HepG2 (cell line): ENCODE measurements at regions not wholly inside any gene's neighbourhood (a gene's known extent, or its start where the extent isn't known, plus 50 kb on each side); places are given as distances from the start of the nearest gene placed in this dataset.

Experiments
- ATAC-seq: fragments of 200-7000 bp; cut with Tn5 transposase; 3 replicates; pipeline ENCODE4 v1.9.1; 2020; ENCODE audit warnings: mild to moderate bottlenecking, moderate library complexity
- BruUV-seq: library from RNA; stranded (reverse); fragments of 400-500 nt; replicated peaks from 2 replicates; lab custom pipeline; 2021; lab: Mats Ljungman, UMichigan
- CTCF ChIA-PET: fragments of 300-600 bp; formaldehyde crosslinking; extraction: SDS; loops from one replicate; lab custom pipeline; 2021; ENCODE audit warnings: low total read pairs, inconsistent platforms, low intra/inter-chr PET ratio; lab: Yijun Ruan, JAX
- POLR2A ChIA-PET: fragments of 350-600 bp; sonication (Branson Sonifier 250); formaldehyde crosslinking; loops from one replicate; lab custom pipeline; 2020; ENCODE audit warnings: antibody characterized with exemption, inconsistent platforms; lab: Yijun Ruan, JAX
- DNase-seq: peaks from one replicate; pipeline ENCODE4 v3.0.0-alpha.2; 2015; ENCODE audit warnings: low spot score
- FAIRE-seq: peaks from 3 replicates; lab custom pipeline; 2011; peaks lifted over from hg19 to GRCh38; lab: Jason Lieb, UNC
- H2AFZ ChIP-seq: one replicate; pipeline ENCODE4 v1.6.1; 2011; ENCODE audit warnings: low read length, inconsistent platforms
- H3K27ac ChIP-seq: fragments of 300-600 bp; 3 replicates; pipeline ENCODE4 v1.8.0; 2011; ENCODE audit warnings: mixed run types, mild to moderate bottlenecking, mixed read lengths, low read length, inconsistent platforms; ENCODE audit not compliant: insufficient read depth; ENCODE audit errors: extremely low read length
- H3K27me3 ChIP-seq, 2 experiments: fragments of 200-600 bp in 1 of 2; 2 replicates in 1 of 2; 3 replicates in 1 of 2; pipeline versions ENCODE4 v1.6.0 to v1.8.0; 2011; ENCODE audit warnings: low read length in 2 of 2, mild to moderate bottlenecking in 2 of 2, moderate library complexity in 2 of 2, inconsistent platforms in 1 of 2; ENCODE audit not compliant: insufficient read depth in 2 of 2, control insufficient read depth in 1 of 2
- H3K36me3 ChIP-seq, 2 experiments: fragments of 200-600 bp in 1 of 2; replicated peaks in 1 of 2; 2 replicates in 1 of 2; 3 replicates in 1 of 2; pipeline versions ENCODE4 v1.5.1 to v1.8.0; 2011; ENCODE audit warnings: low read length in 2 of 2, inconsistent platforms in 1 of 2; ENCODE audit not compliant: insufficient read depth in 2 of 2, control insufficient read depth in 1 of 2
- H3K4me1 ChIP-seq: 2 replicates; pipeline ENCODE4 v1.5.1; 2012; ENCODE audit warnings: low read length, inconsistent platforms; ENCODE audit not compliant: insufficient read depth
- H3K4me2 ChIP-seq: 2 replicates; pipeline ENCODE4 v1.6.0; 2011; ENCODE audit warnings: low read depth, low read length, inconsistent platforms
- H3K4me3 ChIP-seq, 3 experiments: fragments of 200-600 bp in 1 of 3; sonication (generic), shearing (Covaris generic) in 1 of 3; replicated peaks in 1 of 3; 2 replicates each; pipeline ENCODE4 v1.5.1; 2011 to 2016; ENCODE audit warnings: low read length in 3 of 3, inconsistent platforms in 2 of 3, low read depth in 2 of 3, mild to moderate bottlenecking in 2 of 3, control low read depth in 1 of 3, mixed read lengths in 1 of 3; ENCODE audit not compliant: insufficient read depth in 1 of 3
- H3K79me2 ChIP-seq: one replicate; pipeline ENCODE4 v1.6.1; 2011; ENCODE audit warnings: low read length, inconsistent platforms; ENCODE audit not compliant: insufficient read depth
- H3K9ac ChIP-seq: 2 replicates; pipeline ENCODE4 v1.6.0; 2011; ENCODE audit warnings: mild to moderate bottlenecking, low read depth, low read length, inconsistent platforms; ENCODE audit not compliant: insufficient read depth
- H3K9me3 ChIP-seq: 2 replicates; pipeline ENCODE4 v1.5.1; 2012; ENCODE audit warnings: mild to moderate bottlenecking, low read length
- H4K20me1 ChIP-seq: 2 replicates; pipeline ENCODE4 v1.6.0; 2011; ENCODE audit warnings: inconsistent platforms, mild to moderate bottlenecking, low read length, moderate library complexity; ENCODE audit not compliant: insufficient read depth
- CCAR2 ChIP-seq: fragments of 200-400 bp; formaldehyde crosslinking; optimal IDR thresholded peaks from 2 replicates; pipeline ENCODE3; 2018; ENCODE audit warnings: low read depth, mild to moderate bottlenecking, low read length, moderate library complexity
- DMTF1 ChIP-seq: sonication (generic); formaldehyde crosslinking; IDR thresholded peaks from 2 replicates; pipeline ENCODE4 v1.4.0; 2020; ENCODE audit warnings: mild to moderate bottlenecking, missing genetic modification reagents
- ELF1 ChIP-seq: sonication (generic); formaldehyde crosslinking; IDR thresholded peaks from 2 replicates; pipeline ENCODE4 v1.4.0; 2020; ENCODE audit warnings: missing genetic modification reagents
- NR0B2 ChIP-seq: sonication (generic); formaldehyde crosslinking; IDR thresholded peaks from 2 replicates; pipeline ENCODE4 v1.4.0; 2020; ENCODE audit warnings: mild to moderate bottlenecking, missing genetic modification reagents
- RARG ChIP-seq: sonication (generic); formaldehyde crosslinking; IDR thresholded peaks from 2 replicates; pipeline ENCODE4 v1.4.0; 2020; ENCODE audit warnings: low read depth, mild to moderate bottlenecking, missing genetic modification reagents
- SNAI1 ChIP-seq: sonication (generic); formaldehyde crosslinking; IDR thresholded peaks from 2 replicates; pipeline ENCODE4 v1.5.0; 2020; ENCODE audit warnings: mild to moderate bottlenecking, missing genetic modification reagents, borderline replicate concordance
- ZBTB46 ChIP-seq: sonication (generic); formaldehyde crosslinking; IDR thresholded peaks from 2 replicates; pipeline ENCODE4 v1.4.0; 2020; ENCODE audit warnings: mild to moderate bottlenecking, missing genetic modification reagents, borderline replicate concordance
- ZMYM4 ChIP-seq: sonication (generic); formaldehyde crosslinking; IDR thresholded peaks from 2 replicates; pipeline ENCODE4 v1.8.1; 2023; ENCODE audit warnings: mild to moderate bottlenecking, missing genetic modification reagents
- ZNF234 ChIP-seq: sonication (generic); formaldehyde crosslinking; conservative IDR thresholded peaks from 2 replicates; pipeline ENCODE4 v1.5.1; 2020; ENCODE audit warnings: mild to moderate bottlenecking, missing genetic modification reagents
- ZNF318 ChIP-seq: sonication (generic); formaldehyde crosslinking; IDR thresholded peaks from 2 replicates; pipeline ENCODE4 v1.4.0; 2020; ENCODE audit warnings: mild to moderate bottlenecking, missing genetic modification reagents
- ZSCAN20 ChIP-seq: sonication (generic); formaldehyde crosslinking; IDR thresholded peaks from 2 replicates; pipeline ENCODE4 v1.4.0; 2020; ENCODE audit warnings: missing genetic modification reagents, mild to moderate bottlenecking, borderline replicate concordance
- WGBS: methylation state at CpG from one replicate; pipeline ENCODE4 v1.1.6; 2017; ENCODE audit warnings: low lambda C conversion rate; 5-methylcytosine and 5-hydroxymethylcytosine counted together
- in situ Hi-C: cut with HindIII; loops from 2 replicates; pipeline ENCODE4 v1.10.0; 2017; ENCODE audit warnings: low pct_unique_long_range_greater_than_20kb; ENCODE audit not compliant: extremely low pct_ligation_motif_present
- intact Hi-C: fragments of 100-400 bp; cut with micrococcal nuclease; formaldehyde crosslinking; loops from one replicate; pipeline ENCODE4 v1.10.0; 2022; ENCODE audit not compliant: unreplicated experiment

- Histone ChIP-seq H3K27me3 (no peaks in the 10 kb centered on the region), H2AFZ (no peak overlapping the region), H4K20me1 (no peaks in the 10 kb centered on the region), H3K4me3 (no peak overlapping the region), H3K9ac (no peak overlapping the region), H3K79me2 (no peaks in the 10 kb centered on the region), H3K36me3 (no peaks in the 10 kb centered on the region), H3K4me1 (peaks cover 24% of the 10 kb centered on the region), H3K27ac (no peak overlapping the region), H3K9me3 (no peaks in the 10 kb centered on the region), H3K4me2 (no peak overlapping the region)
- in situ Hi-C loops (no loop called here), intact Hi-C loops (no loop called here)
- DNase-seq (no peak), FAIRE-seq (no peak), ATAC-seq (no peak)
- ChIA-PET CTCF (no interaction called here), POLR2A (no interaction called here)
- BruUV-seq, result no TSS peak
- 81% methylated on average over 1 of the region's 1 CpG for WGBS
- TF ChIP-seq ZNF318 (no peak), ELF1 (CRISPR knock-in tag) (no peak), CCAR2 (no peak), RARG (CRISPR knock-in tag) (no peak), NR0B2 (CRISPR knock-in tag) (no peak), ZBTB46 (CRISPR knock-in tag) (no peak), DMTF1 (CRISPR knock-in tag) (no peak), SNAI1 (CRISPR knock-in tag) (no peak), ZMYM4 (CRISPR knock-in tag) (no peak), ZSCAN20 (no peak), ZNF234 (CRISPR knock-in tag) (no peak)
Measured at GRCh38 chr4:123624959-123625358, 228.4 kb downstream of the SPRY1 start.
